GM23248 (cell line): ENCODE measurements at regions not wholly inside any gene's neighbourhood (a gene's known extent, or its start where the extent isn't known, plus 50 kb on each side); places are given as distances from the start of the nearest gene placed in this dataset.

Experiments used
- EZH2 ChIP-seq: fragments of 200-600 bp; sonication (generic); IDR thresholded peaks from 2 replicates; pipeline ENCODE4 v1.6.1; 2018; ENCODE audit warnings: antibody characterized with exemption, mild to moderate bottlenecking; ENCODE audit not compliant: insufficient read depth, poor library complexity, severe bottlenecking
- EZH2phosphoT487 ChIP-seq: fragments of 200-600 bp; sonication (generic); IDR thresholded peaks from 2 replicates; pipeline ENCODE4 v1.6.1; 2018; ENCODE audit warnings: antibody characterized with exemption, moderate library complexity, mild to moderate bottlenecking, low read depth; ENCODE audit not compliant: insufficient read depth

DNA sequence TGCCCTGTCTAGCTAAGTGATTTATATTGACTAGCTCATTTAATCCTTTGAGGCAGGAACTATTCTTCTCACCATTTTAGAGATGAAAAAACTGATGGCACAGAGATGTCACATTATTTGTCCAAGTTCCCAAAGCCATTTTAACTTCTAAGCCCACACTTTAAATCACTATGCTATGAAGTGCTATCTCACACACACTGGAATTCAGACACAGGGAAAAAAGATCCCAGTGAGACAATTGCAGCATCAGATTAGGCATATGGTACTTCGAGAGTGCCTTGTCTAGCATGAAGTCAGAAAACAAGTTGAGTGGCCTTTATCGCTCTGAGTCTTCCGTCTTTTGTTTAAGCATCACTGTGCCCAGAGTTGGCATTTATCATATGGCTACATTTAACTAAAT lies 54.1 kb upstream of the PDE7B start:
- no peak for TF ChIP-seq EZH2
- TF ChIP-seq EZH2phosphoT487: no peak
